ENCODE measurements at regions not wholly inside any gene's neighbourhood (a gene's known extent, or its start where the extent isn't known, plus 50 kb on each side); places are given as distances from the start of the nearest gene placed in this dataset.

DNA sequence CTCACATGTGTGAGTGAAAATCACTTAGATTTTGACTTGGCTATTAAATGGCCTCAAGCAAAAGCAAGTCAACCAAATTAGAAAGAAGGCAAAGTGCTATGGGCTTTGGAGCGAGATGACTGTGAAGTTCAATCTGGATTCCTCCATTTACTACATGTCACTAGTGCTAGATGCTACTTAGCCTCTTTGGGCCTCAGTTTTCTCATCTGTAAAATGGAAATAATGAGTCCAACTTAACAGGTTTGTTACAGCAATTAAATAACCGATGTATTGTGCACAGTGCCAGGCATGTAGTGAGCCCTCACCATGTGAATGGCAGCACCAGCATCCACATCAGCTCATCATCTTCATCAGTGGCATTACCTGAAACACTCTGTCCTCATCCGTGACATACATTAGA lies 376.3 kb downstream of the MTX2 start:
- Mint-ChIP-seq H3K4me3 (ENCODE audit: unreplicated experiment) (no peak overlapping the region), H3K27me3 (ENCODE audit: unreplicated experiment) (no peaks in the 10 kb centered on the region), H3K9me3 (ENCODE audit: unreplicated experiment) (no peaks in the 10 kb centered on the region), H3K27ac (ENCODE audit: unreplicated experiment) (no peak overlapping the region), H3K36me3 (ENCODE audit: low read depth, unreplicated experiment) (no peaks in the 10 kb centered on the region), H3K4me1 (ENCODE audit: unreplicated experiment) (peaks cover 10% of the 10 kb centered on the region)
- no peak for DNase-seq (ENCODE audit: low spot score)
- TF ChIP-seq, protein P1, sequence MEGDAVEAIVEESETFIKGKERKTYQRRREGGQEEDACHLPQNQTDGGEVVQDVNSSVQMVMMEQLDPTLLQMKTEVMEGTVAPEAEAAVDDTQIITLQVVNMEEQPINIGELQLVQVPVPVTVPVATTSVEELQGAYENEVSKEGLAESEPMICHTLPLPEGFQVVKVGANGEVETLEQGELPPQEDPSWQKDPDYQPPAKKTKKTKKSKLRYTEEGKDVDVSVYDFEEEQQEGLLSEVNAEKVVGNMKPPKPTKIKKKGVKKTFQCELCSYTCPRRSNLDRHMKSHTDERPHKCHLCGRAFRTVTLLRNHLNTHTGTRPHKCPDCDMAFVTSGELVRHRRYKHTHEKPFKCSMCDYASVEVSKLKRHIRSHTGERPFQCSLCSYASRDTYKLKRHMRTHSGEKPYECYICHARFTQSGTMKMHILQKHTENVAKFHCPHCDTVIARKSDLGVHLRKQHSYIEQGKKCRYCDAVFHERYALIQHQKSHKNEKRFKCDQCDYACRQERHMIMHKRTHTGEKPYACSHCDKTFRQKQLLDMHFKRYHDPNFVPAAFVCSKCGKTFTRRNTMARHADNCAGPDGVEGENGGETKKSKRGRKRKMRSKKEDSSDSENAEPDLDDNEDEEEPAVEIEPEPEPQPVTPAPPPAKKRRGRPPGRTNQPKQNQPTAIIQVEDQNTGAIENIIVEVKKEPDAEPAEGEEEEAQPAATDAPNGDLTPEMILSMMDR (IDR thresholded peaks at IDR 0.05; ENCODE audit: unreplicated experiment): no peak

DNA sequence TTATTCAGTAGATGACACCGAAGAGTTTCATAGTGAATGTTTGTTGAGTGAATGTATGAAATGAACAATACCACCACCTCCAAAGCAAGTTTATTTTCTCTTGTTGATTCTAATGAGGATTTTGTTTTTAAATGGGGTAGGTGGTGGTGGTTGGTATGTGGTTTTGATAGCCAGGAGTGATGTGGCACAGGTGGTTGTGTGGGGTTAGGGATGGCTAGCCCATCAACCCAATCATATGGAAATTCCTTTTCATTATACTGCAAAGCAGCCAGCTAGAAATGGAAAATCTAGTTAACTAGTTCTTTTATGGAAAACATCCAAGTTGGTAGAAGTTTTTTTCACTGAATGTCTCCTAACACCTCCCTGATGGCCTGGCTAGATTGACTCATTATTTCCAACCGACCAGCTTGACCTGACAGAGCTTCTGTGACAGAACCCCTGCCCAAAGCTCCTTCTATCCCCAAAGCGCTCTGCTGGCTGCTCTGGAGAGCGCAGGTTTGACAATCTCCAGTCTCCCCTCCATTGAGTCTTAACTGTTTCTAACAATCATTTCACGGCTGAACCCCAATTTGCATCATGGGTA lies 376.9 kb downstream of the MTX2 start:
- Mint-ChIP-seq H3K9me3 (ENCODE audit: unreplicated experiment) (no peaks in the 10 kb centered on the region), H3K27me3 (ENCODE audit: unreplicated experiment) (no peaks in the 10 kb centered on the region), H3K27ac (ENCODE audit: unreplicated experiment) (no peak overlapping the region), H3K4me3 (ENCODE audit: unreplicated experiment) (no peak overlapping the region), H3K36me3 (ENCODE audit: low read depth, unreplicated experiment) (no peaks in the 10 kb centered on the region), H3K4me1 (ENCODE audit: unreplicated experiment) (peaks cover 10% of the 10 kb centered on the region)
- TF ChIP-seq, protein P1 (IDR thresholded peaks at IDR 0.05; ENCODE audit: unreplicated experiment): no peak
- no peak for DNase-seq (ENCODE audit: low spot score)

DNA sequence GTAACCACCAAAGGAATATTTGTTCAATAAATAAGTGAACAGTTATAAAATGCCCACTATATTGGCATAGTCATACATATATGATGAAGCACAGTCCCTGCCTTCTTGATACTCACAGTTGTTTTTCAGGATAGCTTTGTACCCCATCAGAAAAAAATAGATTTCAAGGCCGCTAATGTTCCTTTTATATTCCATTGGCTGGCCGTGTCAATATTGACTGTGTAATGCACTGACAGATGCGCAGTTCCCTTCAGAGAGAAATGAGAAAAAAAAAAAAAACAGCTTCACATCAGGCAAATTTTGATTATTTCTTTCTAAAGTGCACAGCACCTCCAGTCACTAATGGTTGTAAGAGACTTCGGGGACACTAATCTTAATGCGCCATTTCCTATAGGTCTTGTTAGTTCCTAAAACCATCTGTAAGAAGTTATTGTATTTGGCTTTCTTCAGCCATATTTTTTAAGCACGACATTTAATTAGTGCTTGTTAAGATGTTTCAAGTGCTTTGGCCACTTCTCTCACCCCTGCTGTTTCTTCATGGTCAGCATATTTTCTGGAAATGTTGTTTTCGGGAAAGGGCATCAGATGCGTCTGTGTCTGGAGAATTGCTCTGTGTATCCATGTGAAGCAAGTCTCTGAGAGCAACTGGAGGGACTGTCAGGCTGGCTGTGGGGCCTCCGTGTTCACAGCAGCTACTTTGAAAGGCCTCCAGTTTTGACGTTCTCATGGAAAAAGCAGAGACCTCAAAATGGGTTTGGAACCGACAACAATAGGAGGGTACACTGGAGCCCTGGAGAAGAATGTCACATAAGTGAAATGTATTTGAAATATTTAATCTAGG lies 378.3 kb downstream of the MTX2 start:
- H3K9me3 Mint-ChIP-seq (ENCODE audit: unreplicated experiment): no peaks in the 10 kb centered on the region
- TF ChIP-seq, protein P1 (IDR thresholded peaks at IDR 0.05; ENCODE audit: unreplicated experiment): no peak
- H3K4me3 Mint-ChIP-seq (ENCODE audit: unreplicated experiment): no peak overlapping the region
- no peak overlapping the region for H3K27ac Mint-ChIP-seq (ENCODE audit: unreplicated experiment)
- H3K36me3 Mint-ChIP-seq (ENCODE audit: low read depth, unreplicated experiment): no peaks in the 10 kb centered on the region
- DNase-seq (ENCODE audit: low spot score): no peak
- peaks cover 10% of the 10 kb centered on the region for H3K4me1 Mint-ChIP-seq (ENCODE audit: unreplicated experiment)
- H3K27me3 Mint-ChIP-seq (ENCODE audit: unreplicated experiment): no peaks in the 10 kb centered on the region

DNA sequence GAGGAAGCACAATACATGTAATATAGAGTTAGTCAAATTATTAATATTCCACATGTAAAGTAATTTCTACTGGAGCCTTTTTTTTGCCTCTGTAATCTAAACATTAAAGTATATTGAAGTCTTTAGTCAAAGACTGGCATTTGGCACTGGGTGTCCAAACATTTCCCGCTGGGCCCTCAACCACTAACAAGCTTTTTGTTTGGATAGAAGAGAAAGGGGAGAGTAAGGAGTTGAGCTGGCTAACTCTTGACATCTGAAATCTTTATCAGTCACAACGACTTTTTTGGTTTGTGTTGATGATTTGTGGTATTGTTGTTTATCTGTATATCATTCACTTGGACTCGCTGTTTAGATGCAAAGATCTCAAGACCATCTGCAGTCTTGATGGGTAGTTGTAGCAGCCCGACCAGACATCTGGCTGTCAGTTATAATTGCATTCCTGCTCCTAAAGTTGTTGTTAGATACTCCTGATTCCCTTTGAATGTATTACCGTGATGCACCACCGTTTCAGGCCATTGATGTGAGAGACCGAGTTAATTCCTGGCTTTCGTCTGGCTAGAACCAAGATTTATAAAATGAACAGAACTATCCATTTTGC lies 379.6 kb downstream of the MTX2 start:
- no peak overlapping the region for H3K4me3 Mint-ChIP-seq (ENCODE audit: unreplicated experiment)
- no peak overlapping the region for H3K27ac Mint-ChIP-seq (ENCODE audit: unreplicated experiment)
- H3K36me3 Mint-ChIP-seq (ENCODE audit: low read depth, unreplicated experiment): no peaks in the 10 kb centered on the region
- TF ChIP-seq, protein P1 (IDR thresholded peaks at IDR 0.05; ENCODE audit: unreplicated experiment): no peak
- no peak for DNase-seq (ENCODE audit: low spot score)
- no peaks in the 10 kb centered on the region for H3K9me3 Mint-ChIP-seq (ENCODE audit: unreplicated experiment)
- H3K4me1 Mint-ChIP-seq (ENCODE audit: unreplicated experiment): peaks cover 8% of the 10 kb centered on the region
- H3K27me3 Mint-ChIP-seq (ENCODE audit: unreplicated experiment): no peaks in the 10 kb centered on the region
